Fibroblast of pulmonary artery (primary cell): ENCODE measurements at regions not wholly inside any gene's neighbourhood (a gene's known extent, or its start where the extent isn't known, plus 50 kb on each side); places are given as distances from the start of the nearest gene placed in this dataset.
"Not testable (repeated sequence)": the region's sequence is repeated elsewhere in the genome, so short reads cannot be mapped to it uniquely, and the experiment has no call there.

Source experiments
- DNase-seq: peaks from one replicate; pipeline ENCODE4 v3.0.0-alpha.2; 2010; ENCODE audit warnings: low read depth
- H3K4me3 ChIP-seq: replicated peaks from 2 replicates; pipeline ENCODE4 v1.5.1; 2011; ENCODE audit warnings: low read depth, mild to moderate bottlenecking, control low read depth, low read length, moderate library complexity
- CTCF ChIP-seq: IDR thresholded peaks from 2 replicates; pipeline ENCODE4 v1.5.1; 2011; ENCODE audit warnings: mild to moderate bottlenecking, control low read depth, low read length, inconsistent platforms; ENCODE audit errors: missing control alignments

DNA sequence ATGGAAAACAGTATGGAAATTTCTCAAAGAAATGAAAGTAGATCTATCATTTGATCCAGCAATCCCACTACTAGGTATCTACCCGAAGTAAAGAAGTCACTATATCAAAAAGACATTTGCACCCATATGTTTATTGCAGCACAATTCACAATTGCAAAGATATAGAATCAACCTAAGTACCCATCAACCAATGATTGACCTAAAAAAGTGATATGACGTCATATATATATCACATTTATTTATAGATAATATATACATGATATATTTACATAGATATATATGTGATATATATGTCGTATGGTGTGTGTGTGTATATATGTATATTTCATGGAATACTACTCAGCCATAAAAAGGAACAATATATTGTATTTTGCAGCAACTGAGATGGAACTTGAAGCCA is 188.3 kb upstream of the ARHGAP42 start:
- TF ChIP-seq CTCF = no peak
- no peak overlapping the region for H3K4me3 ChIP-seq
- no peak for DNase-seq

GRCh38 chr11:100501450-100501849 is 185.6 kb upstream of the ARHGAP42 start:
- no peak overlapping the region for H3K4me3 ChIP-seq
- no peak for TF ChIP-seq CTCF
- DNase-seq = no peak

- TF ChIP-seq CTCF = no peak
- DNase-seq = peak; percentile 0
- H3K4me3 ChIP-seq = no peak overlapping the region
These were observed 174.6 kb upstream of the ARHGAP42 start for GRCh38 chr11:100512475-100512874.

DNA sequence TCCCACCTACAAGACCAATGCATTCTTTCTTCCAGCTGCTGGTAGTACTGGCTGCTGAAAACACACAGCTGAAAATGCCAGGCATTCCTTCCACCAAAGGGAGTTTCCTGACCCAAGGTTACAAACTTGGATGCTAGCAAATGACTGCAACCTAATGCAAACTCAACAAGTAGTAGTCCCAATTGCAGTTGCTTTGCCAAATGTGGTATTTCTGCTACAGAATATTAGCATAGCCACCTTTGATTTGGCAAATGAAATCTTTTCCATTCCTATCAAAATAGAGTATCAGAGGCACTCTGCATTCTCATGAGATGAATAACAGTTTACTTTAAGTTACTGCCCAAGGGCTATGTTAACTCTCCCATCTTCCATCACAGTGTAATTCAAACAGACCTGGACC is 172.0 kb upstream of the ARHGAP42 start:
- no peak for TF ChIP-seq CTCF
- H3K4me3 ChIP-seq = no peak overlapping the region
- DNase-seq = peak; percentile 25

- TF ChIP-seq CTCF = no peak
These were observed 161.9 kb upstream of the ARHGAP42 start for GRCh38 chr11:100525197-100525596.

GRCh38 chr11:100525635-100526034 is 161.5 kb upstream of the ARHGAP42 start:
- TF ChIP-seq CTCF = no peak
- no peak for DNase-seq
- H3K4me3 ChIP-seq = no peak overlapping the region

More at GRCh38 chr11:100525197-100525596, 161.9 kb upstream of the ARHGAP42 start:
- no peak for DNase-seq
- no peak overlapping the region for H3K4me3 ChIP-seq

- no peak overlapping the region for H3K4me3 ChIP-seq
- no peak for DNase-seq
- no peak for TF ChIP-seq CTCF
These were observed 158.1 kb upstream of the ARHGAP42 start for GRCh38 chr11:100528872-100529416.

DNA sequence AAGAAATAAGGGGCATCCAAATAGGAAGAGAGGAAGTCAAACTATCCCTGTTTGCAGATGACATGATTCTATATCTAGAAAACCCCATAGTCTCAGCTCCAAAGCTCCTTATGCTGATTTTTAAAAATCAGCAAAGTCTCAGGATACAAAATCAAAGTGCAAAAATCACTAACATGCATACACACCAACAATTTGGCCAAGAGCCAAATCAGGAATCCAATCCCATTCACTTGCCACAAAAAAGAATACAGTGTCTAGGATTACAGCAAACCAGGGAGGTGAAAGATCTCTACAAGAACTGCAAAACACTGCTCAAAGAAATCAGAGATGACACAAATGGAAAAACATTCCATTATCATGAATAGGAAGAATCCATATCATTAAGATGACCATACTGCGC is 155.8 kb upstream of the ARHGAP42 start:
- DNase-seq, H3K4me3 ChIP-seq: not testable (repeated sequence)
